22Rv1 (cell line): ENCODE measurements at regions not wholly inside any gene's neighbourhood (a gene's known extent, or its start where the extent isn't known, plus 50 kb on each side); places are given as distances from the start of the nearest gene placed in this dataset.

Experiments
- CTCF ChIP-seq: fragments of 450-650 bp; IDR thresholded peaks from 2 replicates; pipeline ENCODE4 v1.5.1; 2017; ENCODE audit warnings: mild to moderate bottlenecking
- ZFX ChIP-seq: fragments of 450-650 bp; IDR thresholded peaks from 2 replicates; pipeline ENCODE4 v1.6.1; 2017; ENCODE audit warnings: antibody characterized with exemption, borderline replicate concordance

- TF ChIP-seq CTCF (no peak), ZFX (no peak)
Measured at GRCh38 chr6:167720456-167721285, 106.0 kb upstream of the AFDN start.
